Right hindlimb (tissue), 1 donor: ENCODE measurements at regions not wholly inside any gene's neighbourhood (a gene's known extent, or its start where the extent isn't known, plus 50 kb on each side); places are given as distances from the start of the nearest gene placed in this dataset.

Experiments used
- DNase-seq: peaks from one replicate; pipeline ENCODE4 v3.0.0-alpha.2; 2018

- no peak for DNase-seq
These were observed 173.4 kb upstream of the CTBP2 start for GRCh38 chr10:125333769-125334168.

GRCh38 chr10:125333209-125333591 is 172.8 kb upstream of the CTBP2 start:
- DNase-seq, result no peak

- no peak for DNase-seq
These were observed 172.3 kb upstream of the CTBP2 start for GRCh38 chr10:125332548-125333208.

GRCh38 chr10:125331056-125331455 is 170.7 kb upstream of the CTBP2 start:
- no peak for DNase-seq

GRCh38 chr10:125329056-125329455 is 168.7 kb upstream of the CTBP2 start:
- DNase-seq, result no peak

- DNase-seq, result no peak
These were observed 165.0 kb upstream of the CTBP2 start for GRCh38 chr10:125325326-125325725.

GRCh38 chr10:125316436-125316835 is 156.1 kb upstream of the CTBP2 start:
- DNase-seq, result no peak

- DNase-seq, result no peak
These were observed 140.6 kb upstream of the CTBP2 start for GRCh38 chr10:125300937-125301336.

GRCh38 chr10:125299461-125299860 is 139.1 kb upstream of the CTBP2 start:
- DNase-seq, result no peak

GRCh38 chr10:125296598-125296997 is 136.2 kb upstream of the CTBP2 start:
- DNase-seq, result no peak

GRCh38 chr10:125294109-125294508 is 133.7 kb upstream of the CTBP2 start:
- DNase-seq, result no peak

- DNase-seq, result no peak
These were observed 131.5 kb upstream of the CTBP2 start for GRCh38 chr10:125291836-125292235.

GRCh38 chr10:125289461-125289860 is 129.1 kb upstream of the CTBP2 start:
- DNase-seq, result no peak

- no peak for DNase-seq
These were observed 124.7 kb upstream of the CTBP2 start for GRCh38 chr10:125284875-125285597.

- no peak for DNase-seq
These were observed 123.7 kb upstream of the CTBP2 start for GRCh38 chr10:125283836-125284614.

- no peak for DNase-seq
These were observed 123.0 kb upstream of the CTBP2 start for GRCh38 chr10:125283191-125283835.

GRCh38 chr10:125281091-125281490 is 120.7 kb upstream of the CTBP2 start:
- no peak for DNase-seq

- no peak for DNase-seq
These were observed 115.8 kb upstream of the CTBP2 start for GRCh38 chr10:125276133-125276532.

- DNase-seq, result no peak
These were observed 114.6 kb upstream of the CTBP2 start for GRCh38 chr10:125274961-125275360.

- no peak for DNase-seq
These were observed 112.7 kb upstream of the CTBP2 start for GRCh38 chr10:125273023-125273422.

GRCh38 chr10:125269716-125270115 is 109.4 kb upstream of the CTBP2 start:
- DNase-seq, result no peak

- no peak for DNase-seq
These were observed 106.6 kb upstream of the CTBP2 start for GRCh38 chr10:125266966-125267365.

- DNase-seq, result no peak
These were observed 106.2 kb upstream of the CTBP2 start for GRCh38 chr10:125266541-125266940.
